Panc1 (cell line): ENCODE measurements at regions not wholly inside any gene's neighbourhood (a gene's known extent, or its start where the extent isn't known, plus 50 kb on each side); places are given as distances from the start of the nearest gene placed in this dataset.

Experiments
- ATAC-seq: fragments of 200-7000 bp; cut with Tn5 transposase; 2 replicates; pipeline ENCODE4 v1.9.1; 2020; ENCODE audit warnings: mild to moderate bottlenecking, moderate library complexity
- BruUV-seq: library from RNA; stranded (reverse); fragments of 400-500 nt; replicated peaks from 2 replicates; lab custom pipeline; 2021; lab: Mats Ljungman, UMichigan
- CTCF ChIA-PET: fragments of 300-600 bp; sonication (Branson Sonifier 250); formaldehyde crosslinking; loops from one replicate; lab custom pipeline; 2022; ENCODE audit warnings: antibody characterized with exemption; lab: Charles Lee
- POLR2A ChIA-PET: fragments of 300-600 bp; sonication (Branson Sonifier 250); formaldehyde crosslinking; loops from one replicate; lab custom pipeline; 2022; ENCODE audit warnings: antibody characterized with exemption; lab: Charles Lee
- DNase-seq: peaks from one replicate; pipeline ENCODE4 v3.0.0-alpha.2; 2010; ENCODE audit warnings: low read depth, low spot score
- H3K27ac ChIP-seq: 2 replicates; pipeline ENCODE4 v1.5.1; 2011; ENCODE audit warnings: mild to moderate bottlenecking, low read length, inconsistent platforms
- H3K27me3 ChIP-seq: fragments of 200-500 bp; sonication (Bioruptor generic); 2 replicates; pipeline ENCODE4 v1.6.0; 2014; ENCODE audit warnings: low read length, inconsistent platforms; ENCODE audit not compliant: control insufficient read depth, insufficient read depth
- H3K36me3 ChIP-seq: fragments of 200-500 bp; sonication (Bioruptor generic); 2 replicates; pipeline ENCODE4 v1.5.1; 2014; ENCODE audit warnings: inconsistent platforms, mild to moderate bottlenecking, low read length, moderate library complexity; ENCODE audit not compliant: control insufficient read depth, insufficient read depth
- H3K4me1 ChIP-seq: 2 replicates; pipeline ENCODE4 v1.5.1; 2011; ENCODE audit warnings: inconsistent platforms, mild to moderate bottlenecking, low read length, moderate library complexity; ENCODE audit not compliant: control insufficient read depth, insufficient read depth
- H3K4me3 ChIP-seq, 2 experiments: 2 replicates each; pipeline ENCODE4 v1.5.1; 2011 to 2012; ENCODE audit warnings: low read depth in 2 of 2, low read length in 2 of 2, mild to moderate bottlenecking in 2 of 2, inconsistent platforms in 1 of 2, moderate library complexity in 1 of 2
- H3K9me3 ChIP-seq: fragments of 200-500 bp; sonication (Bioruptor generic); 2 replicates; pipeline ENCODE4 v1.5.1; 2014; ENCODE audit warnings: low read depth, mild to moderate bottlenecking, inconsistent platforms, low read length, moderate library complexity; ENCODE audit not compliant: control insufficient read depth, insufficient read depth
- CTCF ChIP-seq: fragments of 450-650 bp; IDR thresholded peaks from 2 replicates; pipeline ENCODE4 v1.5.1; 2017; ENCODE audit warnings: mild to moderate bottlenecking
- POLR2AphosphoS5 ChIP-seq: IDR thresholded peaks from 2 replicates; pipeline ENCODE4 v1.6.1; 2012; ENCODE audit warnings: mild to moderate bottlenecking, low read depth, low read length, moderate library complexity
- SIN3A ChIP-seq: IDR thresholded peaks from 2 replicates; pipeline ENCODE4 v1.6.1; 2012; ENCODE audit warnings: low read depth, mild to moderate bottlenecking, low read length, moderate library complexity, borderline replicate concordance; ENCODE audit not compliant: insufficient read depth
- TCF7L2 ChIP-seq: IDR thresholded peaks from 2 replicates; pipeline ENCODE4 v1.6.1; 2011; ENCODE audit warnings: mild to moderate bottlenecking, low read depth, low read length, inconsistent platforms
- in situ Hi-C: cut with HindIII; loops from 2 replicates; pipeline ENCODE4 v1.10.0; 2016; ENCODE audit warnings: low sequenced_read_pairs, low pct_unique_long_range_greater_than_20kb
- intact Hi-C: fragments of 100-400 bp; cut with micrococcal nuclease; formaldehyde crosslinking; loops from one replicate; pipeline ENCODE4 v1.10.0; 2022; ENCODE audit not compliant: unreplicated experiment
- TF ChIP-seq, protein P1 (sequence below), 2 experiments: IDR thresholded peaks; 2 replicates each; pipeline ENCODE4 v1.6.1; 2011 to 2012; ENCODE audit warnings: low read depth in 2 of 2, control low read depth in 1 of 2, low read length in 1 of 2, mild to moderate bottlenecking in 1 of 2, moderate library complexity in 1 of 2; ENCODE audit not compliant: insufficient read depth in 1 of 2

- H3K9me3 ChIP-seq: no peaks in the 10 kb centered on the region
- H3K36me3 ChIP-seq: no peaks in the 10 kb centered on the region; the same call in 1 of the 2 replicates
- ChIA-PET CTCF (no interaction called here), POLR2A (no interaction called here)
- H3K27ac ChIP-seq: no peak overlapping the region
- no peak overlapping the region for H3K4me3 ChIP-seq
- DNase-seq (no peak), ATAC-seq (no peak)
- TF ChIP-seq POLR2AphosphoS5: no peak
- TF ChIP-seq TCF7L2: no peak
- TF ChIP-seq SIN3A: no peak
- TF ChIP-seq, protein P1, sequence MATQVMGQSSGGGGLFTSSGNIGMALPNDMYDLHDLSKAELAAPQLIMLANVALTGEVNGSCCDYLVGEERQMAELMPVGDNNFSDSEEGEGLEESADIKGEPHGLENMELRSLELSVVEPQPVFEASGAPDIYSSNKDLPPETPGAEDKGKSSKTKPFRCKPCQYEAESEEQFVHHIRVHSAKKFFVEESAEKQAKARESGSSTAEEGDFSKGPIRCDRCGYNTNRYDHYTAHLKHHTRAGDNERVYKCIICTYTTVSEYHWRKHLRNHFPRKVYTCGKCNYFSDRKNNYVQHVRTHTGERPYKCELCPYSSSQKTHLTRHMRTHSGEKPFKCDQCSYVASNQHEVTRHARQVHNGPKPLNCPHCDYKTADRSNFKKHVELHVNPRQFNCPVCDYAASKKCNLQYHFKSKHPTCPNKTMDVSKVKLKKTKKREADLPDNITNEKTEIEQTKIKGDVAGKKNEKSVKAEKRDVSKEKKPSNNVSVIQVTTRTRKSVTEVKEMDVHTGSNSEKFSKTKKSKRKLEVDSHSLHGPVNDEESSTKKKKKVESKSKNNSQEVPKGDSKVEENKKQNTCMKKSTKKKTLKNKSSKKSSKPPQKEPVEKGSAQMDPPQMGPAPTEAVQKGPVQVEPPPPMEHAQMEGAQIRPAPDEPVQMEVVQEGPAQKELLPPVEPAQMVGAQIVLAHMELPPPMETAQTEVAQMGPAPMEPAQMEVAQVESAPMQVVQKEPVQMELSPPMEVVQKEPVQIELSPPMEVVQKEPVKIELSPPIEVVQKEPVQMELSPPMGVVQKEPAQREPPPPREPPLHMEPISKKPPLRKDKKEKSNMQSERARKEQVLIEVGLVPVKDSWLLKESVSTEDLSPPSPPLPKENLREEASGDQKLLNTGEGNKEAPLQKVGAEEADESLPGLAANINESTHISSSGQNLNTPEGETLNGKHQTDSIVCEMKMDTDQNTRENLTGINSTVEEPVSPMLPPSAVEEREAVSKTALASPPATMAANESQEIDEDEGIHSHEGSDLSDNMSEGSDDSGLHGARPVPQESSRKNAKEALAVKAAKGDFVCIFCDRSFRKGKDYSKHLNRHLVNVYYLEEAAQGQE (IDR thresholded peaks at IDR 0.05; ENCODE audit: insufficient read depth in 1 of 2, low read depth in 2 of 2, low read length in 1 of 2): no peak
- TF ChIP-seq CTCF: no peak
- in situ Hi-C loops: no loop called here
- H3K27me3 ChIP-seq: no peaks in the 10 kb centered on the region
- BruUV-seq: no TSS peak
- no peaks in the 10 kb centered on the region for H3K4me1 ChIP-seq
- intact Hi-C loops: no loop called here
These were observed 139.8 kb upstream of the EDIL3 start for GRCh38 chr5:84524491-84524890.

GRCh38 chr5:84518862-84519261 lies 134.2 kb upstream of the EDIL3 start:
- intact Hi-C loops: no loop called here
- TF ChIP-seq, protein P1 (IDR thresholded peaks at IDR 0.05; ENCODE audit: insufficient read depth in 1 of 2, low read depth in 2 of 2, low read length in 1 of 2): no peak
- TF ChIP-seq CTCF: no peak
- no peak for TF ChIP-seq SIN3A
- no peak for TF ChIP-seq TCF7L2
- TF ChIP-seq POLR2AphosphoS5: no peak
- in situ Hi-C loops: no loop called here
- DNase-seq (no peak), ATAC-seq (no peak)
- H3K27ac ChIP-seq: no peak overlapping the region
- no TSS peak for BruUV-seq
- H3K36me3 ChIP-seq: no peaks in the 10 kb centered on the region
- ChIA-PET CTCF (no interaction called here), POLR2A (no interaction called here)
- H3K27me3 ChIP-seq: no peaks in the 10 kb centered on the region
- no peaks in the 10 kb centered on the region for H3K9me3 ChIP-seq
- no peak overlapping the region for H3K4me3 ChIP-seq
- H3K4me1 ChIP-seq: no peaks in the 10 kb centered on the region
